Loucy (cell line): ENCODE measurements at regions not wholly inside any gene's neighbourhood (a gene's known extent, or its start where the extent isn't known, plus 50 kb on each side); places are given as distances from the start of the nearest gene placed in this dataset.

Source experiments
- H2AFZ ChIP-seq: fragments of 200-600 bp; sonication (generic); 2 replicates; pipeline ENCODE4 v1.6.0; 2016; ENCODE audit warnings: antibody characterized with exemption, mild to moderate bottlenecking, low read length, moderate library complexity
- H3F3A ChIP-seq: fragments of 200-600 bp; 2 replicates; pipeline ENCODE4 v1.6.0; 2016; ENCODE audit warnings: antibody characterized with exemption, low read depth, mild to moderate bottlenecking
- H3K27me3 ChIP-seq: fragments of 200-600 bp; sonication (generic); 2 replicates; pipeline ENCODE4 v1.6.1; 2014; ENCODE audit warnings: low read length, mild to moderate bottlenecking; ENCODE audit not compliant: insufficient read depth, poor library complexity, severe bottlenecking
- H3K36me3 ChIP-seq: fragments of 200-600 bp; sonication (generic); 2 replicates; pipeline ENCODE4 v1.6.1; 2016; ENCODE audit warnings: low read length; ENCODE audit not compliant: insufficient read depth
- H3K4me1 ChIP-seq: fragments of 200-600 bp; sonication (generic); 2 replicates; pipeline ENCODE4 v1.5.1; 2014; ENCODE audit warnings: low read length, mild to moderate bottlenecking; ENCODE audit not compliant: insufficient read depth, poor library complexity, severe bottlenecking
- H3K4me2 ChIP-seq: fragments of 200-600 bp; sonication (generic); 2 replicates; pipeline ENCODE4 v1.6.0; 2014; ENCODE audit warnings: antibody characterized with exemption, low read length, low read depth, mild to moderate bottlenecking; ENCODE audit not compliant: poor library complexity, severe bottlenecking
- H3K4me3 ChIP-seq: fragments of 200-600 bp; sonication (generic); 2 replicates; pipeline ENCODE4 v1.5.1; 2014; ENCODE audit warnings: low read length, mild to moderate bottlenecking, mixed read lengths; ENCODE audit not compliant: poor library complexity, severe bottlenecking
- H3K79me2 ChIP-seq: fragments of 200-600 bp; sonication (generic); 2 replicates; pipeline ENCODE4 v1.6.1; 2014; ENCODE audit warnings: low read length; ENCODE audit not compliant: insufficient read depth
- H3K9ac ChIP-seq: fragments of 200-600 bp; sonication (generic); 2 replicates; pipeline ENCODE4 v1.6.0; 2014; ENCODE audit warnings: mild to moderate bottlenecking, low read depth, low read length, moderate library complexity; ENCODE audit not compliant: poor library complexity, severe bottlenecking
- H3K9me2 ChIP-seq: fragments of 200-600 bp; sonication (generic); replicated peaks from 2 replicates; pipeline ENCODE4 v1.6.1; 2016; ENCODE audit warnings: low read depth, low read length, mixed read lengths
- H3K9me3 ChIP-seq: fragments of 200-600 bp; sonication (generic); 2 replicates; pipeline ENCODE4 v1.6.1; 2014; ENCODE audit warnings: mild to moderate bottlenecking, antibody characterized with exemption, low read length, low read depth; ENCODE audit not compliant: insufficient read depth
- H4K20me1 ChIP-seq: fragments of 200-600 bp; sonication (generic); 2 replicates; pipeline ENCODE4 v1.6.0; 2014; ENCODE audit warnings: antibody characterized with exemption, low read length, mild to moderate bottlenecking; ENCODE audit not compliant: insufficient read depth, poor library complexity, severe bottlenecking
- EZH2phosphoT487 ChIP-seq: fragments of 200-600 bp; IDR thresholded peaks from 2 replicates; pipeline ENCODE4 v1.6.1; 2018; ENCODE audit warnings: antibody characterized with exemption, mild to moderate bottlenecking, moderate library complexity, borderline replicate concordance
- TF ChIP-seq, protein P1 (sequence below): fragments of 200-600 bp; sonication (generic); conservative IDR thresholded peaks from 2 replicates; pipeline ENCODE4 v1.5.1; 2014; ENCODE audit warnings: mild to moderate bottlenecking, antibody characterized with exemption, low read length

DNA sequence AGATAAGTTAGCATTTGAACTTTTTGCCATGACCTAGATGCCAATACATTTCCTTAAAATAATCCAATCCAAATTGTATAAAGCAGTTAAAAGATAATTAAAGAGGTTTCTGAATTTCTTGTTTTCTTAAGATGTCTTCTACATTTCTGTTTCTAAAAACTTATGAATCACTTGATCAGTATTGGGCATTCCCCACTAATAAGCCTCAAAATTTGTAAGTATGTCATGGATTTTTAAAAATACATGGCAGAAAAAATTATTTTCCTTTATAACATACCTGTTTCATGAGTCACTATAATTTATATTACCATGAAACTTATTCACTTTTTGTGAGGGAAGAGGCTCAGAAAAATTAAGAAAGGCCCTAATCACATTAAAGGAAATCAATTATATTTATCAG, 90.3 kb upstream of the TFPI start:
- no peak for TF ChIP-seq EZH2phosphoT487
- TF ChIP-seq, protein P1, sequence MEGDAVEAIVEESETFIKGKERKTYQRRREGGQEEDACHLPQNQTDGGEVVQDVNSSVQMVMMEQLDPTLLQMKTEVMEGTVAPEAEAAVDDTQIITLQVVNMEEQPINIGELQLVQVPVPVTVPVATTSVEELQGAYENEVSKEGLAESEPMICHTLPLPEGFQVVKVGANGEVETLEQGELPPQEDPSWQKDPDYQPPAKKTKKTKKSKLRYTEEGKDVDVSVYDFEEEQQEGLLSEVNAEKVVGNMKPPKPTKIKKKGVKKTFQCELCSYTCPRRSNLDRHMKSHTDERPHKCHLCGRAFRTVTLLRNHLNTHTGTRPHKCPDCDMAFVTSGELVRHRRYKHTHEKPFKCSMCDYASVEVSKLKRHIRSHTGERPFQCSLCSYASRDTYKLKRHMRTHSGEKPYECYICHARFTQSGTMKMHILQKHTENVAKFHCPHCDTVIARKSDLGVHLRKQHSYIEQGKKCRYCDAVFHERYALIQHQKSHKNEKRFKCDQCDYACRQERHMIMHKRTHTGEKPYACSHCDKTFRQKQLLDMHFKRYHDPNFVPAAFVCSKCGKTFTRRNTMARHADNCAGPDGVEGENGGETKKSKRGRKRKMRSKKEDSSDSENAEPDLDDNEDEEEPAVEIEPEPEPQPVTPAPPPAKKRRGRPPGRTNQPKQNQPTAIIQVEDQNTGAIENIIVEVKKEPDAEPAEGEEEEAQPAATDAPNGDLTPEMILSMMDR, result no peak
- no peaks in the 10 kb centered on the region for H3K27me3 ChIP-seq
- no peaks in the 10 kb centered on the region for H4K20me1 ChIP-seq
- no peaks in the 10 kb centered on the region for H3K79me2 ChIP-seq
- no peak overlapping the region for H3K4me2 ChIP-seq
- no peak overlapping the region for H2AFZ ChIP-seq
- no peak overlapping the region for H3K9ac ChIP-seq
- H3F3A ChIP-seq, result no peaks in the 10 kb centered on the region
- H3K4me3 ChIP-seq, result no peak overlapping the region
- peaks cover 4% of the 10 kb centered on the region for H3K4me1 ChIP-seq
- no peaks in the 10 kb centered on the region for H3K36me3 ChIP-seq
- no peaks in the 10 kb centered on the region for H3K9me2 ChIP-seq
- H3K9me3 ChIP-seq, result no peaks in the 10 kb centered on the region

DNA sequence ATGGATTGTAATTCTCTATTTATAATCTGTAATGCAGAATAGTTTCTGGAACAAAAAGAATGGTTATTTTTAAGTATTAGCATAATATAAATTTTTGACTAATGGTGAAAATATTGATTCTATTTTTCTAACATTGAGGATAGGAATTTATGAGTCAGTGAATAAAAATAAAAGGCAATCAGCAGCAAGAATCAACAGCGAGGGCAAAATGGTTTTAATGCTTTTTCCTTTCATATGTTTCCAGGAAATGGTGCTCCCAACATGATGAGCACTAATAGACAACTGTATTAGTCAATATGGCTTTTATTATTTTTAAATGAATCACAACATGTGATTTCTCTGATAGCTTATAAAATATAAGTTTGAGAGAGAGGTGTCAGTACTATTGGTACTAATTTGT, 90.7 kb upstream of the TFPI start:
- no peak overlapping the region for H2AFZ ChIP-seq
- H3K4me3 ChIP-seq, result no peak overlapping the region
- peaks cover 4% of the 10 kb centered on the region for H3K4me1 ChIP-seq
- no peaks in the 10 kb centered on the region for H3K36me3 ChIP-seq
- no peaks in the 10 kb centered on the region for H3F3A ChIP-seq
- H3K9ac ChIP-seq, result no peak overlapping the region
- no peaks in the 10 kb centered on the region for H3K27me3 ChIP-seq
- no peaks in the 10 kb centered on the region for H3K9me3 ChIP-seq
- TF ChIP-seq EZH2phosphoT487, result no peak
- TF ChIP-seq, protein P1, result no peak
- no peaks in the 10 kb centered on the region for H4K20me1 ChIP-seq
- no peak overlapping the region for H3K4me2 ChIP-seq
- no peaks in the 10 kb centered on the region for H3K9me2 ChIP-seq
- H3K79me2 ChIP-seq, result no peaks in the 10 kb centered on the region

DNA sequence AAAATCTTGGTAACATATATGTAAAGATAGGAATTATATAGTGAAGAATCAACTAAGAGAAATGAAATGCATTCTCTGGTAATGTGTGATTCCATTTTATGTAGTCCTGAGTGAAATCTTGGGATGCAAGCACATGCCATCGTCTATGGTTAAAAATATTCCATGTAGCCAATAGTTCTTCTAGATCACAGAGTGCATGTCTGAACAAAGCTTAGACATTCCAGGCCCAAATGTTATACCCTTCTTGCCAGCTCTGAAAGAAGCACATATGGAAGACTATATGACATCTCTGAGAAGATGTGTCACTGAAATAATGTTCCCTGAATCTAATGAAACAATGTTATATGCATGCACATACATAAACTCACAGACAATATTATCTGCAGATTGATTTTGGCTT, 92.3 kb upstream of the TFPI start:
- H3F3A ChIP-seq, result no peaks in the 10 kb centered on the region
- H3K79me2 ChIP-seq, result no peaks in the 10 kb centered on the region
- peaks cover 4% of the 10 kb centered on the region for H3K4me1 ChIP-seq
- TF ChIP-seq, protein P1, result no peak
- no peak for TF ChIP-seq EZH2phosphoT487
- no peaks in the 10 kb centered on the region for H3K9me3 ChIP-seq
- H4K20me1 ChIP-seq, result no peaks in the 10 kb centered on the region
- peak overlapping the region; percentile 55 for H2AFZ ChIP-seq
- H3K36me3 ChIP-seq, result no peaks in the 10 kb centered on the region
- H3K9ac ChIP-seq, result no peak overlapping the region
- H3K4me2 ChIP-seq, result peak overlapping the region; percentile 22
- H3K27me3 ChIP-seq, result no peaks in the 10 kb centered on the region
- H3K9me2 ChIP-seq, result no peaks in the 10 kb centered on the region
- no peak overlapping the region for H3K4me3 ChIP-seq
